GM19023 (cell line): ENCODE measurements at regions not wholly inside any gene's neighbourhood (a gene's known extent, or its start where the extent isn't known, plus 50 kb on each side); places are given as distances from the start of the nearest gene placed in this dataset.

ENCODE experiments used
- ATAC-seq: cut with Tn5 transposase; IDR thresholded peaks from one replicate; pipeline ENCODE4 v1.9.1; 2021; ENCODE audit warnings: mild to moderate bottlenecking, moderate library complexity; ENCODE audit not compliant: unreplicated experiment

GRCh38 chr1:56056438-56057287 is 522.7 kb downstream of the PLPP3 start:
- ATAC-seq, result no peak

GRCh38 chr1:56054959-56055358 is 524.4 kb downstream of the PLPP3 start:
- no peak for ATAC-seq

GRCh38 chr1:56052041-56052440 is 527.3 kb downstream of the PLPP3 start:
- ATAC-seq, result no peak

GRCh38 chr1:56050911-56051310 is 528.5 kb downstream of the PLPP3 start:
- no peak for ATAC-seq

- no peak for ATAC-seq
Observed at GRCh38 chr1:56045477-56045876, 533.9 kb downstream of the PLPP3 start.

- no peak for ATAC-seq
Observed at GRCh38 chr1:56045062-56045461, 534.3 kb downstream of the PLPP3 start.

GRCh38 chr1:56036479-56036878 is 542.9 kb downstream of the PLPP3 start:
- no peak for ATAC-seq

- no peak for ATAC-seq
Observed at GRCh38 chr1:56034847-56035481, 544.4 kb downstream of the PLPP3 start.

GRCh38 chr1:56034222-56034621 is 545.1 kb downstream of the PLPP3 start:
- ATAC-seq, result no peak

GRCh38 chr1:56033321-56034037 is 545.9 kb downstream of the PLPP3 start:
- no peak for ATAC-seq

GRCh38 chr1:56032096-56032676 is 547.2 kb downstream of the PLPP3 start:
- no peak for ATAC-seq

GRCh38 chr1:56031001-56031400 is 548.4 kb downstream of the PLPP3 start:
- no peak for ATAC-seq

- ATAC-seq, result no peak
Observed at GRCh38 chr1:56029319-56030003, 549.9 kb downstream of the PLPP3 start.

- ATAC-seq, result no peak
Observed at GRCh38 chr1:56028911-56029310, 550.5 kb downstream of the PLPP3 start.

GRCh38 chr1:56028244-56028643 is 551.1 kb downstream of the PLPP3 start:
- ATAC-seq, result no peak

GRCh38 chr1:56025942-56026341 is 553.4 kb downstream of the PLPP3 start:
- no peak for ATAC-seq

GRCh38 chr1:56024155-56024554 is 555.2 kb downstream of the PLPP3 start:
- no peak for ATAC-seq

- no peak for ATAC-seq
Observed at GRCh38 chr1:56019922-56020321, 559.4 kb downstream of the PLPP3 start.

GRCh38 chr1:56019472-56019871 is 559.9 kb downstream of the PLPP3 start:
- no peak for ATAC-seq

- ATAC-seq, result no peak
Observed at GRCh38 chr1:56017336-56017735, 562.0 kb downstream of the PLPP3 start.

- ATAC-seq, result no peak
Observed at GRCh38 chr1:56003846-56004245, 575.5 kb downstream of the PLPP3 start.
